DOHH2 (cell line): ENCODE measurements at regions not wholly inside any gene's neighbourhood (a gene's known extent, or its start where the extent isn't known, plus 50 kb on each side); places are given as distances from the start of the nearest gene placed in this dataset.

Source experiments
- EZH2phosphoT487 ChIP-seq: fragments of 200-600 bp; sonication (generic); IDR thresholded peaks from 2 replicates; pipeline ENCODE4 v1.6.1; 2017; ENCODE audit warnings: borderline replicate concordance, mild to moderate bottlenecking, antibody characterized with exemption, low read length, moderate library complexity, mixed read lengths
- TF ChIP-seq, protein P1 (sequence below): fragments of 200-600 bp; sonication (generic); IDR thresholded peaks from one replicate; pipeline ENCODE4 v1.5.1; 2014; ENCODE audit warnings: antibody characterized with exemption, mild to moderate bottlenecking, low read depth, low read length; ENCODE audit not compliant: poor library complexity, severe bottlenecking

- TF ChIP-seq, protein P1, sequence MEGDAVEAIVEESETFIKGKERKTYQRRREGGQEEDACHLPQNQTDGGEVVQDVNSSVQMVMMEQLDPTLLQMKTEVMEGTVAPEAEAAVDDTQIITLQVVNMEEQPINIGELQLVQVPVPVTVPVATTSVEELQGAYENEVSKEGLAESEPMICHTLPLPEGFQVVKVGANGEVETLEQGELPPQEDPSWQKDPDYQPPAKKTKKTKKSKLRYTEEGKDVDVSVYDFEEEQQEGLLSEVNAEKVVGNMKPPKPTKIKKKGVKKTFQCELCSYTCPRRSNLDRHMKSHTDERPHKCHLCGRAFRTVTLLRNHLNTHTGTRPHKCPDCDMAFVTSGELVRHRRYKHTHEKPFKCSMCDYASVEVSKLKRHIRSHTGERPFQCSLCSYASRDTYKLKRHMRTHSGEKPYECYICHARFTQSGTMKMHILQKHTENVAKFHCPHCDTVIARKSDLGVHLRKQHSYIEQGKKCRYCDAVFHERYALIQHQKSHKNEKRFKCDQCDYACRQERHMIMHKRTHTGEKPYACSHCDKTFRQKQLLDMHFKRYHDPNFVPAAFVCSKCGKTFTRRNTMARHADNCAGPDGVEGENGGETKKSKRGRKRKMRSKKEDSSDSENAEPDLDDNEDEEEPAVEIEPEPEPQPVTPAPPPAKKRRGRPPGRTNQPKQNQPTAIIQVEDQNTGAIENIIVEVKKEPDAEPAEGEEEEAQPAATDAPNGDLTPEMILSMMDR: no peak
- no peak for TF ChIP-seq EZH2phosphoT487
Observed at GRCh38 chr12:42885677-42886076, 296.1 kb upstream of the PRICKLE1 start.
